ENCODE measurements at regions not wholly inside any gene's neighbourhood (a gene's known extent, or its start where the extent isn't known, plus 50 kb on each side); places are given as distances from the start of the nearest gene placed in this dataset.
"Not testable (repeated sequence)": the region's sequence is repeated elsewhere in the genome, so short reads cannot be mapped to it uniquely, and the experiment has no call there.

GRCh38 chr1:235054466-235054865 is 74.2 kb downstream of the TOMM20 start:
- Mint-ChIP-seq H3K27ac (no peak overlapping the region), H3K4me3 (no peak overlapping the region), H3K9me3 (no peaks in the 10 kb centered on the region), H3K36me3 (ENCODE audit: low read depth) (no peaks in the 10 kb centered on the region), H3K4me1 (ENCODE audit: low read depth) (peaks cover 19% of the 10 kb centered on the region), H3K27me3 (ENCODE audit: insufficient read depth) (no peaks in the 10 kb centered on the region; the same call in 1 of the 2 replicates)
- TF ChIP-seq CTCF (IDR thresholded peaks at IDR 0.05): no peak
- no peak for DNase-seq

DNA sequence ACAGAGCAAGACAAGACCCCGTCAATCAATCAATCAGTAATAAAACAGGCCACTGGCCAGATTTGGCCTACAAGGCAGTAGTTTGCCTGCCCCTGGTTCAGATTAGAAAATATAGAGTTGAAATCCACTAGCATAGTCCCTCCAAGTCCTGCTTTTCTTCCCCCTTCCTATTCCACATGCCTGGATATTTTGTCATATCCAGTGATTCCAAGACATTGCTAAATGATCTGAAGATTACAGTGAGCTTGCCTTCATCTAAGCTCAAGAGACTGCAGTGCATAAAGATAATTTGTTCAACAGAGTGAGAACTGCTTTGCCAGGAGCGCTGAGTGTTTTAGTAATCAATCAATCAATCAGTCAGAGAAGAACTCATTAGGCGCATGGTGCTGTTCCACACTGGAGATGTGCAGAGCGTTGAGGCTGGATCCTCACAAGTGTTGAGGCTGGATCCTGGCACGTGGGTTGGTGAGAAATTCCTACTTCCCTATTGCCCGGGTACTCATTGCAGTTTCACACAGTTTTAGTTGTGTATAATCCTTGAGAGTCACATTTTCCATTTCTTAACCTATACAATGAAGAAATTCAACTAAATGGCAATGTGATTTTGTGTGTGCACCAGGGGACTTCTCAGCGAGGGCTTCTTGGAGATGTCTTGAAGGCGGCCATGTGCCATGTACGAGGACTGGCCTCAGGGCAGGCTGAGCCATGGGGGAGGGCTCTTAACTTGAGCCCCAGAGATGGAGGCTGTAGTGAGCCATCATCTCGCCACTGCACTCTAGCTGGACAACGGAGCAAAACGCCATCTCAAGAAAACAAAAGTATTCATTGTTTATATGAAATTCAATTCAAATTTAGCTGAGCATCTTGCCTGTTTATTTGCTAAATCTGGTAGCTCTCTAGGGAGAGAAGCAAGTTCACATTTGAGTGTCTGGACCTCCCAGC is 76.3 kb downstream of the TOMM20 start:
- H3K27ac Mint-ChIP-seq: no peak overlapping the region
- H3K4me3 Mint-ChIP-seq: no peak overlapping the region
- no peak for TF ChIP-seq CTCF (IDR thresholded peaks at IDR 0.05)
- peaks cover 36% of the 10 kb centered on the region for H3K4me1 Mint-ChIP-seq (ENCODE audit: low read depth)
- H3K9me3 Mint-ChIP-seq: no peaks in the 10 kb centered on the region
- H3K27me3 Mint-ChIP-seq (ENCODE audit: insufficient read depth): no peaks in the 10 kb centered on the region; the same call in 1 of the 2 replicates
- no peaks in the 10 kb centered on the region for H3K36me3 Mint-ChIP-seq (ENCODE audit: low read depth)
- DNase-seq: no peak

GRCh38 chr1:235051521-235051920 is 77.1 kb downstream of the TOMM20 start:
- peaks cover 38% of the 10 kb centered on the region for H3K4me1 Mint-ChIP-seq (ENCODE audit: low read depth)
- H3K27me3 Mint-ChIP-seq (ENCODE audit: insufficient read depth): no peaks in the 10 kb centered on the region
- DNase-seq: no peak
- no peak overlapping the region for H3K27ac Mint-ChIP-seq
- TF ChIP-seq CTCF (IDR thresholded peaks at IDR 0.05): no peak
- no peak overlapping the region for H3K4me3 Mint-ChIP-seq
- no peaks in the 10 kb centered on the region for H3K36me3 Mint-ChIP-seq (ENCODE audit: low read depth)
- H3K9me3 Mint-ChIP-seq: no peaks in the 10 kb centered on the region

DNA sequence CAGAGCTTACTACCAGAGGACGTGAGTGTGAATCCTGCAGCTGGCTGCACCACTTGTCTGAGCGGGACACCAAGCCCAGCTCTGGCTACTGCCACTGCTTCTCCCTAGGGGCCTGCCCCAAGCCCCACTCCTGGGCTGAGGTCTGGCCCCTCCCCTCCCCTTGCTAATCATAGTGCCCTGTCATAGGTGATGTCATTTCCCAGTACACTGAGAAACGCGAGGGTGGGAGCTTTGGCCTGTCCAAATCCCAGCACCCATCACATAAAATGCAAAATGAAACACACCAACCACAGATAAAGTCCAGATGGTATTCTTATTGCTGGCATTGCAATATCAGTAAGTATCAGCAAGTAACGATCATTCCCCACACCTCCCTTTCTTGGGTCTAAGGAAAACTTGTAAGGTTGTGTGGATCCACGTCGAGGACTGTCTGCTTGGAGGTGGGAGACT is 77.7 kb downstream of the TOMM20 start:
- Mint-ChIP-seq H3K27ac (no peak overlapping the region; the same call in 1 of the 2 replicates), H3K9me3 (no peaks in the 10 kb centered on the region), H3K27me3 (ENCODE audit: insufficient read depth) (peaks cover 1% of the 10 kb centered on the region; the same call in 1 of the 2 replicates), H3K4me3 (no peak overlapping the region), H3K36me3 (ENCODE audit: low read depth) (no peaks in the 10 kb centered on the region), H3K4me1 (ENCODE audit: low read depth) (peaks cover 38% of the 10 kb centered on the region)
- no peak for DNase-seq
- TF ChIP-seq CTCF (IDR thresholded peaks at IDR 0.05): no peak

DNA sequence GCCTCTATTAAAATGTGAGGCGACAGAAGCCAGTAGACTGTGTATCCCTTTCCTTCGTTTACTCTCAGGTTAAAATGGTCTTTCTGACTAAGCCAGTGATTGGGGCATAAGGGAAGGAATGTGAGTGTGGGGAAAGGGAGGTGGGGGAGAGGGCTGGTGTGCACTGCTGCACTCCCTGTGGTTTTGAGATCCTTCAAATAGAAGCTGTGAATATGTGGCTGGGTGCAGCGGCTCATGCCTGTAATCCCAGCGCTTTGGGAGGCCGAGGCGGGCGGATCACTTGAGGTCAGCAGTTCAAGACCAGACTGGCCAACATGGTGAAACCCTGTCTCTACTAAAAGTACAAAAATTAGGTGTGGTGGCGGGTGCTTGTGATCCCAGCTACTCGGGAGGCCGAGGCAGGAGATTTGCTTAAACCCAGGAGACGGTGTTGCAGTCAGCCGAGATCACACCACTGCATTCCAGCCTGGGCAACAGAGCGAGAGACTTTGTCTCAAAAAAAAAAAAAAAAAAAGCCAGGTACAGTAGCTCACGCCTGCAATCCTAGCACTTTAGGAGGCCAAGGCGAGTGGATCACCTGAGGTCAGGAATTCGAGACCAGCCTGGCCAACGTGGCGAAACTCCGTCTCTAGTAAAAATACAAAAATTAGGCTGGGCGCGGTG is 78.8 kb downstream of the TOMM20 start:
- H3K27me3 Mint-ChIP-seq (ENCODE audit: insufficient read depth); H3K9me3 Mint-ChIP-seq; H3K4me3 Mint-ChIP-seq; DNase-seq; H3K36me3 Mint-ChIP-seq (ENCODE audit: low read depth): not testable (repeated sequence)
- Mint-ChIP-seq H3K27ac (peak overlapping the region; percentile 96), H3K4me1 (ENCODE audit: low read depth) (peaks cover 45% of the 10 kb centered on the region)

GRCh38 chr1:235049217-235049616 is 79.4 kb downstream of the TOMM20 start:
- Mint-ChIP-seq H3K4me3 (peak overlapping the region; percentile 22; the same call in 1 of the 2 replicates), H3K4me1 (ENCODE audit: low read depth) (peaks cover 45% of the 10 kb centered on the region), H3K36me3 (ENCODE audit: low read depth) (no peaks in the 10 kb centered on the region), H3K27ac (peak overlapping the region; percentile 96), H3K27me3 (ENCODE audit: insufficient read depth) (peaks cover 1% of the 10 kb centered on the region; the same call in 1 of the 2 replicates), H3K9me3 (no peaks in the 10 kb centered on the region)
- no peak for DNase-seq
- TF ChIP-seq CTCF (IDR thresholded peaks at IDR 0.05): no peak
